ENCODE measurements at regions not wholly inside any gene's neighbourhood (a gene's known extent, or its start where the extent isn't known, plus 50 kb on each side); places are given as distances from the start of the nearest gene placed in this dataset.

DNA sequence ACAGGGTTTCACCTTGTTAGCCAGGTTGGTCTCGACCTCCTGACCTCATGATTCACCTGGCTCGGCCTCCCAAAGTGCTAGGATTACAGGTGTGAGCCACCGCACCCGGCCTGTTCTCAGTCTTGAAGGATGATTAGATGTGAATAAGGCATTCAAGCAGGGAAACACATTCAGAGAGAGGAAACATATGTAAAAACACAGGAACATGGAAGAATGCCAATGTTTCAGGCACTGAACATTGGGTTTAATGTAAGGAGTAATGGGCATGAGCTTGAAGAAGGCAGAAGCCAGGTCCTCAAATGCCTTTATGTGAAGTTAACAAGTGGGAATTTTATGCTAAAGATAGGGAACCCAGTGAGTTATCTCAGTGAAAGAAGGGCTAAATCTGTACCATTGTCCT, 74.3 kb downstream of the ARL4A start:
- no peak for TF ChIP-seq EZH2 (IDR thresholded peaks at IDR 0.05; ENCODE audit: borderline replicate concordance, insufficient read depth, low read depth, low read length, poor library complexity, severe bottlenecking)
- TF ChIP-seq, protein P1, sequence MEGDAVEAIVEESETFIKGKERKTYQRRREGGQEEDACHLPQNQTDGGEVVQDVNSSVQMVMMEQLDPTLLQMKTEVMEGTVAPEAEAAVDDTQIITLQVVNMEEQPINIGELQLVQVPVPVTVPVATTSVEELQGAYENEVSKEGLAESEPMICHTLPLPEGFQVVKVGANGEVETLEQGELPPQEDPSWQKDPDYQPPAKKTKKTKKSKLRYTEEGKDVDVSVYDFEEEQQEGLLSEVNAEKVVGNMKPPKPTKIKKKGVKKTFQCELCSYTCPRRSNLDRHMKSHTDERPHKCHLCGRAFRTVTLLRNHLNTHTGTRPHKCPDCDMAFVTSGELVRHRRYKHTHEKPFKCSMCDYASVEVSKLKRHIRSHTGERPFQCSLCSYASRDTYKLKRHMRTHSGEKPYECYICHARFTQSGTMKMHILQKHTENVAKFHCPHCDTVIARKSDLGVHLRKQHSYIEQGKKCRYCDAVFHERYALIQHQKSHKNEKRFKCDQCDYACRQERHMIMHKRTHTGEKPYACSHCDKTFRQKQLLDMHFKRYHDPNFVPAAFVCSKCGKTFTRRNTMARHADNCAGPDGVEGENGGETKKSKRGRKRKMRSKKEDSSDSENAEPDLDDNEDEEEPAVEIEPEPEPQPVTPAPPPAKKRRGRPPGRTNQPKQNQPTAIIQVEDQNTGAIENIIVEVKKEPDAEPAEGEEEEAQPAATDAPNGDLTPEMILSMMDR (IDR thresholded peaks at IDR 0.05): no peak
